Trophoblast cell (in vitro differentiated cells and primary cell): ENCODE measurements at regions not wholly inside any gene's neighbourhood (a gene's known extent, or its start where the extent isn't known, plus 50 kb on each side); places are given as distances from the start of the nearest gene placed in this dataset.

Source experiments
- DNase-seq, 2 donors: peaks; one replicate each; pipeline ENCODE4 v3.0.0-alpha.2; 2016
- H2AFZ ChIP-seq: 2 replicates; pipeline ENCODE4 v1.6.1; 2013; ENCODE audit warnings: low read length, moderate library complexity, mild to moderate bottlenecking; ENCODE audit not compliant: insufficient read depth, poor library complexity
- H2AK5ac ChIP-seq: 2 replicates; pipeline ENCODE4 v1.6.1; 2013; ENCODE audit warnings: mild to moderate bottlenecking, low read length
- H2BK120ac ChIP-seq: 2 replicates; pipeline ENCODE4 v1.6.1; 2013; ENCODE audit warnings: low read length, mild to moderate bottlenecking, moderate library complexity; ENCODE audit not compliant: insufficient read depth, poor library complexity
- H2BK12ac ChIP-seq: 2 replicates; pipeline ENCODE4 v1.6.1; 2013; ENCODE audit warnings: mild to moderate bottlenecking, low read length, moderate library complexity
- H2BK5ac ChIP-seq: 2 replicates; pipeline ENCODE4 v1.6.1; 2013; ENCODE audit warnings: low read length, low read depth, moderate library complexity, mild to moderate bottlenecking; ENCODE audit not compliant: poor library complexity
- H3K14ac ChIP-seq: 2 replicates; pipeline ENCODE4 v1.6.1; 2013; ENCODE audit warnings: mild to moderate bottlenecking, low read length
- H3K18ac ChIP-seq: 2 replicates; pipeline ENCODE4 v1.6.1; 2013; ENCODE audit warnings: mild to moderate bottlenecking, low read length
- H3K23ac ChIP-seq: 2 replicates; pipeline ENCODE4 v1.6.1; 2013; ENCODE audit warnings: low read length
- H3K27ac ChIP-seq: 2 replicates; pipeline ENCODE4 v1.5.1; 2013; ENCODE audit warnings: low read depth, mild to moderate bottlenecking, inconsistent platforms, low read length, moderate library complexity
- H3K27me3 ChIP-seq: 2 replicates; pipeline ENCODE4 v1.6.1; 2013; ENCODE audit warnings: inconsistent platforms, mild to moderate bottlenecking, low read length, moderate library complexity; ENCODE audit not compliant: insufficient read depth
- H3K36me3 ChIP-seq, 2 experiments: 1 replicate in 1 of 2; 2 replicates in 1 of 2; pipeline ENCODE4 v1.6.1; 2013; ENCODE audit warnings: low read length in 2 of 2, mild to moderate bottlenecking in 2 of 2, moderate library complexity in 1 of 2; ENCODE audit not compliant: insufficient read depth in 2 of 2, control insufficient read depth in 1 of 2
- H3K4ac ChIP-seq: 2 replicates; pipeline ENCODE4 v1.6.1; 2013; ENCODE audit warnings: low read depth, mild to moderate bottlenecking, low read length, moderate library complexity
- H3K4me1 ChIP-seq, 2 experiments: 1 replicate in 1 of 2; 2 replicates in 1 of 2; pipeline ENCODE4 v1.6.1; 2013; ENCODE audit warnings: low read length in 2 of 2, mild to moderate bottlenecking in 2 of 2, moderate library complexity in 1 of 2; ENCODE audit not compliant: insufficient read depth in 2 of 2, control insufficient read depth in 1 of 2
- H3K4me2 ChIP-seq: 2 replicates; pipeline ENCODE4 v1.6.1; 2013; ENCODE audit warnings: inconsistent platforms, mild to moderate bottlenecking, low read length, moderate library complexity
- H3K4me3 ChIP-seq: 2 replicates; pipeline ENCODE4 v1.5.1; 2013; ENCODE audit warnings: mild to moderate bottlenecking, low read depth, low read length, inconsistent platforms
- H3K79me1 ChIP-seq: one replicate; pipeline ENCODE4 v1.6.1; 2013; ENCODE audit warnings: low read length
- H3K79me2 ChIP-seq: 2 replicates; pipeline ENCODE4 v1.6.1; 2013; ENCODE audit warnings: low read length, mild to moderate bottlenecking; ENCODE audit not compliant: control insufficient read depth, insufficient read depth, poor library complexity
- H3K9ac ChIP-seq: 2 replicates; pipeline ENCODE4 v1.6.1; 2013; ENCODE audit warnings: mild to moderate bottlenecking, low read length
- H3K9me3 ChIP-seq: 2 replicates; pipeline ENCODE4 v1.6.1; 2013; ENCODE audit warnings: low read depth, mild to moderate bottlenecking, control low read depth, inconsistent platforms, low read length; ENCODE audit not compliant: insufficient read depth
- H4K12ac ChIP-seq: 2 replicates; pipeline ENCODE4 v1.6.1; 2013; ENCODE audit warnings: low read depth, mild to moderate bottlenecking, low read length, moderate library complexity
- H4K8ac ChIP-seq: 2 replicates; pipeline ENCODE4 v1.6.1; 2013; ENCODE audit warnings: low read depth, mild to moderate bottlenecking, low read length, moderate library complexity
- H4K91ac ChIP-seq: one replicate; pipeline ENCODE4 v1.6.1; 2013; ENCODE audit warnings: low read depth, mild to moderate bottlenecking, low read length, moderate library complexity
- WGBS: extraction: QIAGEN DNeasy Blood & Tissue Kit; methylation state at CpG from one replicate; pipeline ENCODE4 v1.1.7; 2013; ENCODE audit warnings: missing lambda C conversion rate; ENCODE audit not compliant: insufficient read length, insufficient coverage; ENCODE audit errors: extremely low coverage; 5-methylcytosine and 5-hydroxymethylcytosine counted together

GRCh38 chr10:78427497-78428031, 393.9 kb downstream of the RPS24 start:
- Histone ChIP-seq H3K14ac (no peak overlapping the region), H3K79me2 (no peaks in the 10 kb centered on the region), H3K36me3 (peaks cover 0 to 2% of the 10 kb centered on the region in 2 experiments), H2BK12ac (no peak overlapping the region), H3K23ac (no peak overlapping the region), H3K4me3 (no peak overlapping the region), H2AK5ac (no peak overlapping the region), H2BK5ac (no peak overlapping the region), H3K79me1 (peaks cover under 1% of the 10 kb centered on the region), H3K27ac (no peak overlapping the region), H2AFZ (no peak overlapping the region), H3K9me3 (no peaks in the 10 kb centered on the region), H3K4me2 (no peak overlapping the region), H3K4me1 (peaks cover under 1 to 3% of the 10 kb centered on the region in 2 experiments), H4K91ac (no peak overlapping the region), H3K9ac (no peak overlapping the region), H3K18ac (no peak overlapping the region), H3K27me3 (no peaks in the 10 kb centered on the region), H3K4ac (no peak overlapping the region), H4K8ac (no peak overlapping the region), H2BK120ac (no peak overlapping the region), H4K12ac (no peak overlapping the region)
- no peak for DNase-seq
- WGBS, result no CpG with 5 or more reads among the region's 2 CpGs

DNA sequence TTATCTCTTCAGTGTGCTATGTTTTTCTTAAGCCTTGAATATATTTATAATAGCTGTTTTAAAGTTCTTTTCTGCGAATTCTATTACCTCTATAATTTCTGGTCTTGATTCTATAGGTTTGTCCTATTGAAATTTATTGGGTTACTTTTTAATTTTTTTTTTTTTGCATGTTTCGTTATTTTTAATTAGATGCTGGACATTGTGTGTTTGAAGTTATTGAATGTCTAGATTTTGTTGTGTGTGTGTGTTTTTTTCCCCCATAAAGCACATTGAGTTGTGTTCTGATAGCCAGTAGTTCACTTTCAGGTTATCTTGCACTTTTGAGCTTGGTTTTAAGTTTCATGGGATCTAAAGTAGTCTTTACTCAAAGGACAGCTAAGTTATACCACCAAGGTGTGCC, 394.9 kb downstream of the RPS24 start:
- H2AK5ac ChIP-seq, result no peak overlapping the region
- H3K14ac ChIP-seq, result no peak overlapping the region
- H3K79me1 ChIP-seq, result peaks cover 11% of the 10 kb centered on the region
- no peak overlapping the region for H4K91ac ChIP-seq
- no peak overlapping the region for H2BK5ac ChIP-seq
- no peaks in the 10 kb centered on the region for H3K79me2 ChIP-seq
- H4K12ac ChIP-seq, result no peak overlapping the region
- no peak overlapping the region for H4K8ac ChIP-seq
- no peaks in the 10 kb centered on the region for H3K27me3 ChIP-seq
- H3K18ac ChIP-seq, result no peak overlapping the region
- H3K27ac ChIP-seq, result no peak overlapping the region
- H3K9me3 ChIP-seq, result no peaks in the 10 kb centered on the region
- no peak overlapping the region for H2AFZ ChIP-seq
- peaks cover 8 to 11% of the 10 kb centered on the region in 2 experiments for H3K4me1 ChIP-seq
- no peak overlapping the region for H3K4ac ChIP-seq
- peaks cover 0 to 2% of the 10 kb centered on the region in 2 experiments for H3K36me3 ChIP-seq
- WGBS, result no CpG with 5 or more reads among the region's 2 CpGs
- H2BK12ac ChIP-seq, result no peak overlapping the region
- no peak overlapping the region for H3K9ac ChIP-seq
- no peak overlapping the region for H3K4me2 ChIP-seq
- no peak for DNase-seq
- no peak overlapping the region for H3K4me3 ChIP-seq
- no peak overlapping the region for H2BK120ac ChIP-seq
- no peak overlapping the region for H3K23ac ChIP-seq

DNA sequence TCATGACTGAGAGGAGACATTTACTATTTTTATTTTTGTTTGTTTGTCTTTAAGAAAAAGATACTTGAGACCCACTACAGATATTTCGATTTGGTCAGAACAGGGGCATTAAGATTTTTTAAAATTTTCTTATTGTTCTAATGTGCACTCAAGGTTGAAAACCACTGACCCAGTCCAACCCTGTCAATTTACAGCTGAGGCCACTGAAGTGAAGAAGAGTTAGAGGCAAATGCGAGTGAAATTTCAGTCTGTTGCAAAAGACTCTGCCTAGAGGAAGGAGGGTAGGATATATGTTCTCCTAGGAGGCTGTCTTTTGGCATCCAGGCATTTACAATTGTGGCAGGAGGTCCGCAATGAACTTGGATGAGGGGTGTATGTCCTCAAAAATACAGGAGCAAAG, 396.3 kb downstream of the RPS24 start:
- Histone ChIP-seq H4K91ac (no peak overlapping the region), H2BK120ac (no peak overlapping the region), H2AFZ (no peak overlapping the region), H4K12ac (no peak overlapping the region), H2AK5ac (no peak overlapping the region), H3K79me1 (peaks cover 18% of the 10 kb centered on the region), H3K23ac (no peak overlapping the region), H3K9me3 (no peaks in the 10 kb centered on the region), H4K8ac (no peak overlapping the region), H3K4ac (no peak overlapping the region), H3K27ac (no peak overlapping the region), H3K36me3 (no peaks in the 10 kb centered on the region), H3K9ac (no peak overlapping the region), H3K4me3 (no peak overlapping the region), H3K27me3 (no peaks in the 10 kb centered on the region), H2BK12ac (no peak overlapping the region), H3K4me2 (no peak overlapping the region), H3K79me2 (no peaks in the 10 kb centered on the region), H3K4me1 (peaks cover 20% of the 10 kb centered on the region in 2 experiments), H2BK5ac (no peak overlapping the region), H3K14ac (no peak overlapping the region), H3K18ac (no peak overlapping the region)
- no CpG with 5 or more reads among the region's 3 CpGs for WGBS
- no peak for DNase-seq

GRCh38 chr10:78432583-78432982, 398.9 kb downstream of the RPS24 start:
- no peaks in the 10 kb centered on the region for H3K9me3 ChIP-seq
- peak overlapping the region; percentile 78 for H2BK120ac ChIP-seq
- peak overlapping the region; percentile 82 for H2BK5ac ChIP-seq
- H3K18ac ChIP-seq, result no peak overlapping the region
- peak overlapping the region; percentile 70 for H2BK12ac ChIP-seq
- H3K79me1 ChIP-seq, result peaks cover 34% of the 10 kb centered on the region
- H2AK5ac ChIP-seq, result peak overlapping the region; percentile 55
- no peak for DNase-seq
- peak overlapping the region; percentile 23 for H3K27ac ChIP-seq
- no peaks in the 10 kb centered on the region for H3K27me3 ChIP-seq
- H3K4ac ChIP-seq, result peak overlapping the region; percentile 26
- H3K4me2 ChIP-seq, result no peak overlapping the region
- no peaks in the 10 kb centered on the region for H3K36me3 ChIP-seq
- peak overlapping the region; percentile 86 for H4K91ac ChIP-seq
- peak overlapping the region; percentile 4 for H2AFZ ChIP-seq
- H4K12ac ChIP-seq, result no peak overlapping the region
- H3K14ac ChIP-seq, result peak overlapping the region; percentile 59
- WGBS, result no CpG with 5 or more reads among the region's 2 CpGs
- no peak overlapping the region for H3K9ac ChIP-seq
- no peak overlapping the region for H3K4me3 ChIP-seq
- H3K79me2 ChIP-seq, result peaks cover 4% of the 10 kb centered on the region
- peak overlapping the region; percentile 66 for H4K8ac ChIP-seq
- peaks cover 38 to 39% of the 10 kb centered on the region in 2 experiments for H3K4me1 ChIP-seq
- no peak overlapping the region for H3K23ac ChIP-seq
